ENCODE measurements at regions not wholly inside any gene's neighbourhood (a gene's known extent, or its start where the extent isn't known, plus 50 kb on each side); places are given as distances from the start of the nearest gene placed in this dataset.

DNA sequence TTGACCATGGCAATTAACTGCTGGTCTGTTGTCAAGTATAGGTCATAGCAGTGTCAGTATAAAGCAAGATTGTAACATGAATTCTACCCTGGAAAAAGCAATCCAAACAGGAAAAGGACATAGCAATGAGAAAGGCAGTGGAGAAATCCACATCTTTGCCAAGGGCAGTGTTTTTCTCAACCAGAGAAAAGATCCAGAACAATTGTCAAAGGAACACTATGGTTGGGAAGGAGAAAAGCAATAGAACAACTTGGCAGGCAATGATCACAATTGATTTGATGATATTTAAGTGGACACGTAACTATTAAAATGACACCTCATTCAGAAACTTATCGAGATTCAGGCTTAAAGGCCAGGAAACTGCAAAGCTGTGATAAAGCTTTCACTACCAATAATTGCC lies 271.1 kb downstream of the DIPK2A start:
- TF ChIP-seq, protein P1, sequence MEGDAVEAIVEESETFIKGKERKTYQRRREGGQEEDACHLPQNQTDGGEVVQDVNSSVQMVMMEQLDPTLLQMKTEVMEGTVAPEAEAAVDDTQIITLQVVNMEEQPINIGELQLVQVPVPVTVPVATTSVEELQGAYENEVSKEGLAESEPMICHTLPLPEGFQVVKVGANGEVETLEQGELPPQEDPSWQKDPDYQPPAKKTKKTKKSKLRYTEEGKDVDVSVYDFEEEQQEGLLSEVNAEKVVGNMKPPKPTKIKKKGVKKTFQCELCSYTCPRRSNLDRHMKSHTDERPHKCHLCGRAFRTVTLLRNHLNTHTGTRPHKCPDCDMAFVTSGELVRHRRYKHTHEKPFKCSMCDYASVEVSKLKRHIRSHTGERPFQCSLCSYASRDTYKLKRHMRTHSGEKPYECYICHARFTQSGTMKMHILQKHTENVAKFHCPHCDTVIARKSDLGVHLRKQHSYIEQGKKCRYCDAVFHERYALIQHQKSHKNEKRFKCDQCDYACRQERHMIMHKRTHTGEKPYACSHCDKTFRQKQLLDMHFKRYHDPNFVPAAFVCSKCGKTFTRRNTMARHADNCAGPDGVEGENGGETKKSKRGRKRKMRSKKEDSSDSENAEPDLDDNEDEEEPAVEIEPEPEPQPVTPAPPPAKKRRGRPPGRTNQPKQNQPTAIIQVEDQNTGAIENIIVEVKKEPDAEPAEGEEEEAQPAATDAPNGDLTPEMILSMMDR (conservative IDR thresholded peaks at IDR 0.05) = no peak
- no peak for TF ChIP-seq EZH2 (IDR thresholded peaks at IDR 0.05; ENCODE audit: low read depth)

All from PC-9 (cell line).